Renal cortical epithelial cell (primary cell): ENCODE measurements at regions not wholly inside any gene's neighbourhood (a gene's known extent, or its start where the extent isn't known, plus 50 kb on each side); places are given as distances from the start of the nearest gene placed in this dataset.
"Not testable (repeated sequence)": the region's sequence is repeated elsewhere in the genome, so short reads cannot be mapped to it uniquely, and the experiment has no call there.

ENCODE experiments used
- DNase-seq: peaks from one replicate; pipeline ENCODE4 v3.0.0-alpha.2; 2011; ENCODE audit warnings: low read depth

DNA sequence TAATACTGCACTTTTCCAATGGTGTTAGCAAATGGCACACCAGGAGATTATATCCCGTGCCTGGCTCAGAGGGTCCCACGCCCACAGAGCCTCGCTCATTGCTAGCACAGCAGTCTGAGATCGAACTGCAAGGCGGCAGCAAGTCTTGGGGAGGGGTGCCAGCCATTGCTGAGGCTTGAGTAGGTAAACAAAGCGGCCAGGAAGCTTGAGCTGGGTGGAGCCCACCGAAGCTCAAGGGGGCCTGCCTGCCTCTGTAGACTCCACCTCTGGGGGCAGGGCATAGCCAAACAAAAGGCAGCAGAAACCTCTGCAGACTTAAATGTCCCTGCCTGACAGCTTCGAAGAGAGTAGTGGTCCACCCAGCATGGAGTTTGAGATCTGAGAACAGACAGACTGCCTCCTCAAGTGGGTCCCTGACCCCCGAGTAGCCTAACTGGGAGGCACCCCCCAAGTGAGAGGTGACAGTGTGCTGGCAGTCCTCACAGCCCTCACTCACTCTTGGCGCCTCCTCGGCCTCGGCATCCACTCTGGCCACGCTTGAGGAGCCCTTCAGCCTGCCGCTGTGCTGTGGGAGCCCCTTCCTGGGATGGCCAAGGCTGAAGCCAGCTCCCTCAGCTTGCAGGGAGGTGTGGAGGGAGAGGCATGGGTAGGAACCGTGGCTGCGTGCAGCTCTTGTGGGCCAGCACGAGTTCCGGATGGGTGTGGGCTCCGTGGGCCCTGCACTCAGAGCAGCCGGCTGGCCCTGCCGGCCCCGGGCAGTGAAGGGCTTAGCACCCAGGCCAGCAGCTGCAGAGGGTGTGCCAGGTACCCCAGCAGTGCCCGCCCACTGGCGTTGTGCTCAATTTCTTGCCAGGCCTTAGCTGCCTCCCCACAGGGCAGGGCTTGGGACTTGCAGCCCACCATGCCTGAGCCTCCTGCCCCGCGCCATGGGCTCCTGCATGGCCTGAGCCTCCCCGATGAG is 188.0 kb downstream of the MMUT start:
- DNase-seq = not testable (repeated sequence)

DNA sequence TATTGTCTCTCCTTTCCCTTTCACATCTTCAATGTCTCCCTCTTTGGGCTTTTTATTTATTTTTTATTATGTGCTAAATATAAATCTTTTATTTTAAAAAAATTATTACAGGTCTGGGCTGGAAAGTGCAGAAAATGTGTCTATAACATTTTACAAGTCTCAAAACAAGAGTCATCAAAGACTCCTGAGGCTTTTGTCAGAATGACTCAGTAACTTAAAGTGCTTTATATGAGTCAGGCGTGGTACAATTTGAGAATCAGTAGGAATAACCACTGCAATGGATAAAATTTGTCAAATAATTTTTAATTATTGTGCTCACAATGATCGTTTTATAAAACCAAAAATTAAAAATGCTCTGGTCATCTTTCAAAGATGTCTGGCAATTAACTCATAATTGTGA is 193.9 kb downstream of the MMUT start:
- DNase-seq = peak; percentile 1

DNA sequence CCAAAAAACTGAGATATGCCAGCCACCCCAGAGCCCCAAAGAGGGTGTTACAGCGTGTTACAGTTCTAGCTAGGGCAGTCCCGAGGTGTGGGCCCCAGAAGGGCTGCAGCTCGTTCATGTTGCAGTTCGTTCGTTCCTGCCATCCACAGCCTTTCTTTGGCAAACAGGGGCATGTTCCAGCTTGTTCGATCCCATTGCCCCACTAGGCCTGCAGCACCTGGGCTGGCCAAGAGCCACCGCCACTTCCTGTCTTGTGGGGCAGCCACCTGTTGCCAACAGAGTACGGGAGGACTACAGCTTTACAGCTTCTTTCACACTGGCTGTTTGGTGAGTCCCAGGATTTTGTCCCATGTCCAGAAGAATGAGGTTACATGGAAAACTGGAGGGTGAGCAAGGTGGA is 198.1 kb downstream of the MMUT start:
- no peak for DNase-seq

DNA sequence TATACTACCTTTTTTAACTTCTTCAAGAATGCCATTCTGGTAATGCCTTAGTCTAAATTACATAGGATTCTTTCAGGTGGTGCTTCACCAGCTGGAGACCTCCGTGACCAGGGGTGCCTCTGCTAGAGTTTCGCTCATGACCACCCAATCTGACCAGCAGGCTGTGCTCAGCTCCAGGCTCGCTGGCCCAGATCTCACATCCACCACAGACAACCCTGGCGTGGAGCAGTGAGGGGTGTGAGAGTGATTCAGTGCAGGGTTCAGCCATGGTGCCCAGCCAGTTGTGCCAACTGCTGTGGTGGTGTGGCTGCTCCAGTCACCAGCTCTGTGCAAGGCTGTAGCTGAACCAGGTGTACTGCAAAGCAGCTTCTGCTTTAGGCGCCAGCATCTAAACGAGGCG is 198.6 kb downstream of the MMUT start:
- no peak for DNase-seq

DNA sequence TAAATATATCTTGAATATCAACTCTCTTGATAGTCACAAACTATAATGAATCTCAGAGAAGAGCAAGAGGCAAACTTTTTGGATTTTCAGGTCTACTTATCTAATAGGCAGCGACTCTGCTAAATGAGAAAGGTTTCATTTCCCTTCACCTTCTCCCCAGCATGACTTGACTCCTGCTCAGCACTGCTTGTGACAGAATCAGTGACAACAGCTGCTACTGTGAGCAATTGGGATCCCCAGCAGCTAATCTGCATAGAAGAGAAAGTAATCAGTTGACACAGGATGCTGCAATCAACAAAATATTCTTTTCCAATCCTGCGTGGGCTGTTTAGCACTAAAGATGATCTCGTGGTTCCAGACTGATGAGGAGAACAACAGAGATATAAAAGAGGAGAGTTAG is 205.5 kb downstream of the MMUT start:
- DNase-seq = no peak

DNA sequence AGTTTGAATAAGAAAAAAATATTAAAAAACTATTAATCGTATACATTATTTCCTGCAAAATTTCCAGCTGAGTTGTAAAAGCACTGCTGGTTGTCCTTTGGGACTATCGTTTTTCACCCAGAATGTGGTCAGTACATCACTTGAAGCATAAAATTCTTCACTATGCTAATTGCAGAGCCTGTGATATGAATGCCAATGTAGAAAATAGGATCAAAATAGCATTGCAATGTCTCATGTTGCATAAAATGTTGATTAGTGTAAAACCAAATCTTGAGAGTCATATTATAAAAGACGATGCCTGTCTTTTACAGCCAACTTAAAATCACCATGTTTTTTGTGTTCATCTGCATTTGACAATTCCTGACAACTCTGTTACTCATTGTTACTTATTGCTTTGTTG is 207.7 kb downstream of the MMUT start:
- DNase-seq = no peak

DNA sequence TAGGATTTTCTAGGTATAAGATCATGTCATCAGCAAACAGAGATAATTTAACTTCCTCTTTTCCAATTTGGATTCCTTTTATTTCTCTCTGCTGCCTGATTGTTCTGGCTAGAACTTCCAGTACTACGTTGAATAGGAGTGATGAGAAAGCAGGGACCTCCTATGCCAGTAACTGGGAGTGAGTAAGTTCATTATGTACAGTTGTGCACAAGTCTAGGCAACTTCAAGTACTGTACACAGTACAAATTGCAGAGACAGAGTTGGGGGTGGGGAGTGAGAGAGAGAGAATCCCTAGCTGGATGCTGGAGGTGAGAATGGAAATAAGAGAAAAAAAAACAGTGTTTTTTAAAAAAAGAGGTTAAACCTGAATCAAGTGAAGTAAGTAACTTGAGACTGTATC is 210.2 kb downstream of the MMUT start:
- DNase-seq = no peak

DNA sequence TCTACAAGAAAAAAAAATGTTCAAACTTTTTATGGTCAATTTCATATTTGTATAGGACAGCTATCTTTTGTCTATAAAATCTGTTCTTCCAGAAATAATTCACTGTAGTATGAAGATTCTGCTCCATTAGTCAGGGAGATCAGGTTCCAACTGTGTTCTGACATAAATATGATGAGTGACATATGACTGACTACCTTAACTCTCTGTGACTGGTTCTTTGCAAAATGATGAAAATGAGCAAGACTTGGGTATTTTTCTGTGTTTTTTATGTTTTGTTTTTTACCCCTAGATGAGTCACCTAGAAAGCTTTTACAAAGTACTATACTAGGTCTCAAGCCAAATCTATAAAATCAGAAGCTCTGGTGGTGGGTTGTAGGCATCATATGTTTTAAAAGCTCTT is 229.6 kb downstream of the MMUT start:
- no peak for DNase-seq

DNA sequence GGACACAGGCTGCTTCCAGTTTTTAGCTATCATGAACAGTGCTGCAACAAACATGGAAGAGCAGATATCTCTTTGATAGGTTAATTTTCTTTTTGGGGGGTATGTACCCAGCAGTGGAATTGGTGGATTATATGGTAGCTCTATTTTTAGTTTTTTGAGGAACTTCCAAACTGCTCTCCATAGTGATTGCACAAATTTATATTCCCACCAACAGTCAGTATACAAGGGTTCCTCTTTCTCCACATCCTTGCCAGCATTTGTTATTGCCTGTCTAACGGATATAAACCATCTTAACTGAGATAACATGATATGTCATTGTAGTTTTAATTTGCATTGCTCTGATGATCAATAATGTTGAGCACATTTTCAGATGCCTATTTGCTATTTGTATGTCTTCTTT is 237.6 kb downstream of the MMUT start:
- DNase-seq = no peak

DNA sequence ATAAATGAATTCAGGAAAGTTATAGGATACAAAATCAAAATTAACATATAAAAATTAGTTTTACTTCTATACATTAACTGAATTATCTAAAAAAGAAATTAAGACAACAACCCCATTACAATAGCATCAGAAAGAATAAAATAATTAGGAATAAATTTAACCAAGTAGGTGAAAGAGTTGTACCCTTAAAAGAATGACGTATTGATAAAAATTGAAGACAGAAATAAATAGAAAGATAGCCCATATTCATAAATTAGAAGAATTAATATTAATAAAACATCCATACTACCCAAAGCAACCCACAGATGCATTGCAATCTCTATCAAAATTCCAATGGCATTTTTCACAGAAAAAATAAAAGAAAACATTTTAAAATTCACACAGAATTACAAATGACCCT is 242.8 kb downstream of the MMUT start:
- no peak for DNase-seq

DNA sequence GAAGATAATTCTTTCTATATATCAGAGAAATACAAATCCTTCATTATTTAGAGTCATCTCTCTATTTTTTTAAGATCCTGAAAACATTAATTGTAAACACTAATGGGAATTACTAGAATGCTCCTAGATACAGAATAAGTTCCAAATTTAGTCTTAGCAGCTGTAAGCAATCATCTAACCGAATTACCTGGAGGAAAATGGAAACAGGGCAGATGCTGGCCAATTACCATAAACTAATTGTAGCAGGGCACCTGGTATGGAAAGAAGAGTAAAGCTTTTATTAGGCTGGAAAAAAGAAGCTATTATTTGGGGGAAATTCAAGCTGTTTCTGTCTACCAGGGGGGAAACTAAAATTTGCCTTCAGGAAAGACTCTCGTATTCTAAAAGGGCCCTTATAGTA is 257.5 kb downstream of the MMUT start:
- DNase-seq = no peak

DNA sequence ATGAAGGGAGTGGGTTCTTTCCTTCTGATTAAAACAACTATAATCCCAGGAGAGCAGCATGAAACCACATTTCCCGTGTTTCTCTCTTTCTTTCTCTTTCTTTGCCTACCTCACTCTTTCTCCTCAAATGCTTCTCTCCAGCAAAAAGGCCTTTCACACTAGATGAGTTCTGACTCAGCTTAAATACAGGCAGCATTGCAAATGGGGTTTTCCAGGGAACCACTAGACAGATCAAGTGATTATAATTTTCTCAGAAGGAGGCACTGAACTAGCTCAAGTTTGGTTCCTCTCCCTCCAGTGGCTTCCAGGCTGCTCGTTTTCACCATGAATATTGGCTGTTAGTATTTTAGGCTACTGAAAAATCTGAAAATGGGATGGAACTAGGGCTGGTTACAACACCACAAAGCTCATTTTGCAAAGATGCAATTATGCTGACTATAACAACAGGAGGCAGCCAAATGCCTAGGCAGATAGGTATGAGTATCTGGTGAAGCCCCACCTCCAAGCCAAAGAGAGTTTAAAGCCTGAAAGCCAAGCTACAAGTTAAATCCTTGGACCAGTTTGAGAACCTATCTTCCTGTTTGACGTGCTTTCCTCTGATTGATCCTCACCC is 260.0 kb downstream of the MMUT start:
- DNase-seq = peak; percentile 12

DNA sequence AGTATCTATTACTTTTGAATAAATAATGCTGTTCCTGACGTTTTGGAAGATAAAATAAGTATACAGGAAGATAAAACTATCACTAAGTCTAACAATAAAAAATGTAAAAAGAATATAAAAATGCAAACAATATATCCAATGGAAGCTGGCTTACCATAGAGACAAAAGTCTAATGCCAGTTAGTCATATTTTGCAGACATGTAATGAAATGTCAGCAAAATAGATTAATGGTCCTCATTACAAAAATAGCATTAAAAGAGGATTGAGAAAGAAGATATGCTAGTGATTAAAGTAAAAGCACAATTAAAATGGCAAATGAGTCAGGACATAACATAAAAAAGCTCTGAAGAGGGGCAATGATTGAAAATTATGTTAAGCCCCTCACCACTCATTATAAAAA is 265.0 kb downstream of the MMUT start:
- no peak for DNase-seq

DNA sequence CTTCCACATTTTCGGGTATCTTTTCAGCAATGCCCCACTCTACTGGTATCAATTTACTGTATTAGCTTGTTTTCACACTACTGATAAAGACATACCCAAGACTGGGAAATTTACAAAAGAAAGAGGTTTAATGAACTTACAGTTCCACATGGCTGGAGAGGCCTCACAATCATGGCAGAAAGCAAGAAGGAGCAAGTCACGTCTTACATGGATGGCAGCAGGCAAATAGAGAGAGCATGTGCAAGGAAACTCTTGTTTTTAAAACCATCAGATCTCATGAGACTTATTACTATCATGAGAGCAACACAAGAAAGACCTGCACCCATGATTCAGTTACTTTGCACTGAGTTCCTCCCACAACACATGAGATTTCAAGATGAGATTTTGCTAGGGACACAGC is 300.7 kb downstream of the MMUT start:
- not testable (repeated sequence) for DNase-seq

DNA sequence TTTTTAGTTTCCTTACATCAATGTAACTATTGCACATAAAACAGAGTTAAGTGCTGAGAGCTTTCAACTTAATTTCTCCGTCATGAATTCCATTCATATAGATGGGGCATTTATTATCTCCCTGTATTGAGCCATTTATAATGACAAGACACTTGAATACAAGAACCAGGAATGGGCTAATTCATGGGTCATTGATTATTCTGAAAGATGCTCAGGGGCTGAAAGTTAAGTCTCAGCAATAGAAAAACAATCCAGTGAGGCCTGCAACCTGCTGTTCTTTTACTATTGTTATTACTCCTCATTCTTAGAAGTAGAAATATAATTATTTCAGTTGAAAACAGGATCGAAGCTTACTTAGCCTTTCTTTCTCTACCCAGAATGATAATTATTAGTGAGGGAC is 307.7 kb downstream of the MMUT start:
- DNase-seq = no peak

DNA sequence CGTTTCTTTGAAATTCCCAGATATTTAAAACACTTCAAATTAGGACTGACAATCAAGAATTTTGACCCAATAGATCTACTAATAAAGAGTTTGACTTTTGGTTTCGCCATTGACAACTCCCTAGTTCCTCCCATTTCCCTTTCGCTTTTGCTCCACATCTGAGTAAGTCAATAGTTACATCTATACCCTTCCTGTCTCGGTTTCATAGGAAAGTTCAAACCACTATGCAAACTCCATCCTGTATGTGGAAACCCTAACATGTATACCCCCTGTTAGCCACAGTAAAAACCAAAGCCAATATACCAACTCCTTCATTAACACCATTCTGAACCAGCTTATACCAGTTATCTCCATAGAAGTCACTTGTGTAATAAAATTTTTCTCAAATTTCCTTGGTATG is 311.1 kb downstream of the MMUT start:
- DNase-seq = no peak

DNA sequence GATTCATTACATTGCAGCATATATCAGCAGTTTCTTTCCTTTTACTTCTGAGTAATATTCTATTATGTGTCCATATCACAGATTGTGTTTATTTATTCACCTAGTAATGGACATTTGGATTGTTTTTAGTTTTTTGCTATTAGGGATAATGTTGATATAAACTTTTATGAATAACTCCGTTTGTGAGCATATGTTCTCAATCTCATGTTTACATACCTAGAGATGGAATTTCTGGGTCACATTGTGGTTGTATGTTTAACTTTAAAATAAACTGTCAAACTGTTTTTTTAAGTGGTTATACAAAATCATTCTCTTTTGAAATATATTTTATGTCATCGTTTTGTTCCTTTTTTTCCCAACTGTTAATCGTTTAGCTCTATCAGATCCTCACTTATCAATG is 311.6 kb downstream of the MMUT start:
- no peak for DNase-seq

DNA sequence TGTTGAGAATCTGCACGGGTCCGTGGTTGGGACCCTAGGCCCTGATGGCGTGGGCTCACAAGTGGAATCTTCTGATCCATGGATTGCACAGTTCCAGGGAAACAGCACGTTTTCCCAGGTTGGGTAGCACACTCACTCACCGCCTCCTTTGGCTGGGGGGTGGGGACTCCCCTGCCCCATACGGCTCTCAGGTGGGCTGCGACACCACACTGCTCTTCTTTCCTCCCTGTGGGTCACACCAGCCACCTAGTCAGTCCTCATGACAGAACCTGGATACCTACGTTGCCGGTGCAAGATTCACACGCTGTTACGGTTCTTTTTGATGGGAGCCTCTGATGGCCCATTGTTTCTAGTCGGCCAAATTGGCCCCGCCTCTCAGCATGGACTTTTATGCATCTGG is 312.0 kb downstream of the MMUT start:
- no peak for DNase-seq

DNA sequence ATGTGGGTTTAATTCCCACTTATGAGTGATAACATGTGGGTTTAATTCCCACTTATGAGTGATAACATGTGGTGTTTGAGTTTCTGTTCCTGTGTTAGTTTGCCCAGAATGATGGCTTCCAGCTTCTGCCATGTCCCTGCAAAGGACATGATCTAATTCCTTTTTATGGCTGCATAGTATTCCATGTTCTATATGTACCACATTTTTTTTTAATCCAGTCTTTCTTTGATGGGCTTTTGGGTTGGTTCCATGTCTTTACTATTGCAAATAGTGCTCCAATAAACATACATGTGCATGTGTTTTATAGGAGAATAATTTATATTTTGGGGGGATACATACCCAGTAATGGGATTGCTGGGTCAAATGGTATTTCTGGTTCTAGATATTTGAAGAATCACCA is 317.8 kb downstream of the MMUT start:
- DNase-seq = no peak

DNA sequence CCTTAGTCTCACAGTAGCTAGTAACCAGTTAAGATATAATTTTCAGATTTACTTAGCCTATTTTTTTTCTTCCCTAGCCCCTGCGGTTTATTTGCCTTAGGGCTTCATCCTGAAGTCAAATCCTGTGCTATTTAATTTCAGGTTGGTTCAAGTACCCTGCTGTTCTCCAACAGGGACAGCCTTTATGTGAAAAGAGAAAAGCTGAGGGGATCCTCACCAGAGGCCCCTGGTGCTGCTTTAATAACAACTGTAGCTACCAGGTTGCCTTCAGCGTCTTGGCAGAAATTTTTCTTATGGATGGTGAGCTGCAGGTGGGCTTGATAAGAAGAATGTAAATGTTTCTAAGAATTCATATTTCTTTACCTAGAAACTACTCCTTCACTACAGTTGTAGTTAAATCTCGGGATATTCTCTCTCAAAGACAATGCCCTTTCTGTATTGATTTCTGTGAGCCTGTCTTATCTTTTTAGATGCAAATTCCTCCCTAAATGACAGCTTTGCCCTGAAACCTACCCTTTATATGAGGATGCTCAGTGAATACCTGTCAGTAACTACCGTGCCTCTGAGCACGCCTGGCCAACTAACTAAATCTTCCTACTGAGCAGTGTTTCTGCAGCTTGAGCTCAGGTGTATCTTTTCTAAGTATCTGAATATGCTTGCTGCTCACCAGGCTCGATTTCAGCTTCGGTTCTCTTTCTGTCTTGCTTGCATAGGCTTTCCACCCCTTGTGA is 320.5 kb downstream of the MMUT start:
- DNase-seq = no peak

DNA sequence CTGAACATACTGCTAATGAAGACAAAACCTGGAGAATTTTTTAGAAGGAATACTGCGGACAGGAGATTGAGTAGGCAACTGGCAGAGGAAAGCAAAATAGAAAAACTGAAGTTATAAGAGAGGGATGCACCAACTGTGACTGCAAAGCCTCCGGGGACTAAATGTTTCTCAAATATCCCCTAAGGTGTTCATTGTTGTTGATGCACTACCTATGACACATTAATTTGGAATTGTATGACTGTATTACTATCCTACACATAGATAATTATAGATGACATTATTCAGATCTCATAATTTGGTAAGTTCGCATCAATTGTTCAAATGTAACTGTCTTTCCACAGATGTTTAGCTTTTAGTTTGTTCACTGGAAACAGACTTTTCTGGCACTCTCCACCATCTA is 341.1 kb downstream of the MMUT start:
- DNase-seq = no peak

DNA sequence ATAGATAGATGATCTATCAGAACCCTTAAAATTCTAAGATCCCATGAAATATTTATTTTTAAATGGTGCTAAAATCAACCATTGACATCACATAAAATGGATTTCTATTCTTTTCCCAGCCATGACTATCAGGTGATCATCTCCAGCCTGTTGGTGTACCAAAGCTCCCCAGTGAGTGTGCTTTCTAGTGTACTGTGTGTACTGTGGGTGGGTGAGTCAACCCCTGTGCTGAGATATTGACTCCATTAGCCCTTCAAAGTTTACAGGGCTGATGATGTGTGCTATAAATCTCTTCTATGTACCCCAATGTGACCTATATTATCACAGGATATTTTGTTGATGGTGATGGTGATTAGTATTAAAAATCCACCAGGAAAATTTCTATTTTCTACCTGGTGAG is 344.6 kb downstream of the MMUT start:
- no peak for DNase-seq

DNA sequence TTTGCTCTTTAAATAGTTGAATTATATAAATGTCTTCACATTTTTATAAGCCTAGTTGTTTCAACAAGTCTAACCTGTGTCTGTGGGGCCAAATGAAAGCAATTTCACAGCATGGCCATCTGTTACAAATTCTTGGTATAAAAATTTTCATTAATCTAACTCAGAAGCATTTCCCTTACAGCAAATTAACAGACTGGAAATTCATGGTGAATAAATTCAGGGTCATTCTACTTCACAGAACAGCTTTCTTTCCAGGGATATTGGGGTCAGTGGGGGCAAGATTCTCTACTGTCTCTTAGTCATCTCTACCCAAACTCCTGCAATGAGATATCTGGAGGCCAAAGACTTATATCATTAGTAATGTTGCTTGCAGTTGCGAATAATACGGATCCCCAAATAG is 352.1 kb downstream of the MMUT start:
- no peak for DNase-seq
